SU-DHL-6 (cell line): ENCODE measurements at regions not wholly inside any gene's neighbourhood (a gene's known extent, or its start where the extent isn't known, plus 50 kb on each side); places are given as distances from the start of the nearest gene placed in this dataset.

ENCODE experiments used
- EZH2phosphoT487 ChIP-seq: fragments of 200-600 bp; sonication (generic), shearing (Covaris generic); conservative IDR thresholded peaks from 2 replicates; pipeline ENCODE4 v1.6.1; 2018; ENCODE audit warnings: mild to moderate bottlenecking, antibody characterized with exemption, low read length, moderate library complexity, mixed read lengths
- TF ChIP-seq, protein P1 (sequence below): fragments of 200-600 bp; sonication (generic); IDR thresholded peaks from one replicate; pipeline ENCODE4 v1.5.1; 2017; ENCODE audit warnings: antibody characterized with exemption, mild to moderate bottlenecking, low read length, moderate library complexity; ENCODE audit not compliant: insufficient read depth, poor library complexity, severe bottlenecking

DNA sequence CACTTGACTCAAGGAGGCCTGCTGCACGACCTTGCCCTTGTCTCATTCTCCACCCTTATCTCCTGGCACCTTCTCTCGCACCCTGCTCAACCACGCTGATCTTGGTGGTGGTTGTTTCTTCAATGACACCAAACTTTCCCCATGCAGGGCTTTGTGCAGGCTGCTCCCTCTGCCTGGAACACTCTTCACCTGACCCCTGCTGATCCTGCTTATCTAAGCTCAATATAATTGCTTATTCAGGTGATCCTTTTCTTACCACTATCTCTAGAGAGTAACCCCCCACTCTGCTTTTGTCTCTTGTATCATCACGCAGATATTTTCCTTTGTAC is 604.4 kb downstream of the BUD13 start:
- TF ChIP-seq, protein P1, sequence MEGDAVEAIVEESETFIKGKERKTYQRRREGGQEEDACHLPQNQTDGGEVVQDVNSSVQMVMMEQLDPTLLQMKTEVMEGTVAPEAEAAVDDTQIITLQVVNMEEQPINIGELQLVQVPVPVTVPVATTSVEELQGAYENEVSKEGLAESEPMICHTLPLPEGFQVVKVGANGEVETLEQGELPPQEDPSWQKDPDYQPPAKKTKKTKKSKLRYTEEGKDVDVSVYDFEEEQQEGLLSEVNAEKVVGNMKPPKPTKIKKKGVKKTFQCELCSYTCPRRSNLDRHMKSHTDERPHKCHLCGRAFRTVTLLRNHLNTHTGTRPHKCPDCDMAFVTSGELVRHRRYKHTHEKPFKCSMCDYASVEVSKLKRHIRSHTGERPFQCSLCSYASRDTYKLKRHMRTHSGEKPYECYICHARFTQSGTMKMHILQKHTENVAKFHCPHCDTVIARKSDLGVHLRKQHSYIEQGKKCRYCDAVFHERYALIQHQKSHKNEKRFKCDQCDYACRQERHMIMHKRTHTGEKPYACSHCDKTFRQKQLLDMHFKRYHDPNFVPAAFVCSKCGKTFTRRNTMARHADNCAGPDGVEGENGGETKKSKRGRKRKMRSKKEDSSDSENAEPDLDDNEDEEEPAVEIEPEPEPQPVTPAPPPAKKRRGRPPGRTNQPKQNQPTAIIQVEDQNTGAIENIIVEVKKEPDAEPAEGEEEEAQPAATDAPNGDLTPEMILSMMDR: no peak
- no peak for TF ChIP-seq EZH2phosphoT487
